Keratinocyte (primary cell): ENCODE measurements at regions not wholly inside any gene's neighbourhood (a gene's known extent, or its start where the extent isn't known, plus 50 kb on each side); places are given as distances from the start of the nearest gene placed in this dataset.

ENCODE experiments used
- DNase-seq: peaks from one replicate; pipeline ENCODE4 v3.0.0-alpha.2; 2011; ENCODE audit warnings: low read depth, missing footprints, low spot score
- FAIRE-seq: peaks from 2 replicates; lab custom pipeline; 2011; peaks lifted over from hg19 to GRCh38; lab: Jason Lieb, UNC
- H2AFZ ChIP-seq: 2 replicates; pipeline ENCODE4 v1.6.0; 2012; ENCODE audit warnings: low read length, control low read depth, inconsistent platforms; ENCODE audit not compliant: control insufficient read depth
- H3K27ac ChIP-seq: 2 replicates; pipeline ENCODE4 v1.5.1; 2011; ENCODE audit warnings: low read length; ENCODE audit not compliant: control insufficient read depth, insufficient read depth
- H3K27me3 ChIP-seq: 3 replicates; pipeline ENCODE4 v1.6.0; 2011; ENCODE audit warnings: low read length; ENCODE audit not compliant: control insufficient read depth, insufficient read depth; ENCODE audit errors: extremely low read depth
- H3K36me3 ChIP-seq, 2 experiments: 2 replicates in 1 of 2; 3 replicates in 1 of 2; pipeline ENCODE4 v1.5.1; 2011; ENCODE audit warnings: low read length in 2 of 2, mild to moderate bottlenecking in 1 of 2; ENCODE audit not compliant: control insufficient read depth in 2 of 2, insufficient read depth in 2 of 2; ENCODE audit errors: extremely low read depth in 1 of 2
- H3K4me1 ChIP-seq: 3 replicates; pipeline ENCODE4 v1.5.1; 2011; ENCODE audit warnings: low read length; ENCODE audit not compliant: control insufficient read depth, insufficient read depth; ENCODE audit errors: extremely low read depth
- H3K4me2 ChIP-seq: 3 replicates; pipeline ENCODE4 v1.6.0; 2011; ENCODE audit warnings: low read depth, low read length; ENCODE audit not compliant: control insufficient read depth, insufficient read depth; ENCODE audit errors: extremely low read depth
- H3K4me3 ChIP-seq, 3 experiments: fragments of 200-600 bp in 1 of 3; sonication (generic) in 1 of 3; 2 replicates in 2 of 3; 3 replicates in 1 of 3; pipeline ENCODE4 v1.5.1; 2011 to 2016; ENCODE audit warnings: low read length in 3 of 3, mild to moderate bottlenecking in 3 of 3, control low read depth in 2 of 3, inconsistent platforms in 1 of 3, low read depth in 1 of 3, mixed read lengths in 1 of 3, mixed run types in 1 of 3, moderate library complexity in 1 of 3; ENCODE audit not compliant: control insufficient read depth in 2 of 3, insufficient read depth in 2 of 3; ENCODE audit errors: extremely low read depth in 1 of 3
- H3K79me2 ChIP-seq: 2 replicates; pipeline ENCODE4 v1.6.0; 2012; ENCODE audit warnings: low read length; ENCODE audit not compliant: control insufficient read depth, insufficient read depth
- H3K9ac ChIP-seq: 3 replicates; pipeline ENCODE4 v1.6.0; 2011; ENCODE audit warnings: low read length; ENCODE audit not compliant: control insufficient read depth, insufficient read depth; ENCODE audit errors: extremely low read depth
- H3K9me1 ChIP-seq: 3 replicates; pipeline ENCODE4 v1.6.0; 2011; ENCODE audit warnings: low read length; ENCODE audit not compliant: control insufficient read depth, insufficient read depth; ENCODE audit errors: extremely low read depth
- H3K9me3 ChIP-seq: 2 replicates; pipeline ENCODE4 v1.5.1; 2012; ENCODE audit warnings: low read depth, low read length; ENCODE audit not compliant: control insufficient read depth
- H4K20me1 ChIP-seq: 3 replicates; pipeline ENCODE4 v1.6.0; 2011; ENCODE audit warnings: low read length; ENCODE audit not compliant: control insufficient read depth, insufficient read depth; ENCODE audit errors: extremely low read depth
- CTCF ChIP-seq, 3 experiments: IDR thresholded peaks in 1 of 3; conservative IDR thresholded peaks in 1 of 3; optimal IDR thresholded peaks in 1 of 3; 2 replicates in 2 of 3; 3 replicates in 1 of 3; pipeline versions ENCODE3 to v1.5.1; 2011; ENCODE audit warnings: low read length in 3 of 3, mild to moderate bottlenecking in 3 of 3, moderate library complexity in 2 of 3, control low read depth in 1 of 3, inconsistent platforms in 1 of 3; ENCODE audit not compliant: insufficient read depth in 2 of 3; ENCODE audit errors: extremely low read depth in 1 of 3
- EZH2 ChIP-seq: IDR thresholded peaks from one replicate; pipeline ENCODE4 v1.6.1; 2012; ENCODE audit warnings: inconsistent platforms, mild to moderate bottlenecking, low read length, moderate library complexity
- dilution Hi-C: fragments of 300-500 bp; cut with MboI; formaldehyde crosslinking; loops from one replicate; pipeline ENCODE4 v1.7.0; 2020; ENCODE audit warnings: low sequenced_read_pairs; ENCODE audit not compliant: extremely low pct_ligation_motif_present

GRCh38 chr1:38153066-38153777 lies 106.6 kb upstream of the POU3F1 start:
- H3K4me3 ChIP-seq: no peak overlapping the region
- no peaks in the 10 kb centered on the region for H3K9me3 ChIP-seq
- H3K4me2 ChIP-seq: no peak overlapping the region
- H3K27ac ChIP-seq: no peak overlapping the region
- no peak overlapping the region for H2AFZ ChIP-seq
- no peaks in the 10 kb centered on the region for H3K4me1 ChIP-seq
- H4K20me1 ChIP-seq: no peaks in the 10 kb centered on the region
- no peaks in the 10 kb centered on the region for H3K27me3 ChIP-seq
- no peak overlapping the region for H3K9ac ChIP-seq
- no peaks in the 10 kb centered on the region for H3K79me2 ChIP-seq
- dilution Hi-C loops: no loop called here
- TF ChIP-seq CTCF (optimal IDR thresholded peaks at IDR 0.05 in 1 of 3, IDR thresholded peaks at IDR 0.05 in 1 of 3, conservative IDR thresholded peaks at IDR 0.05 in 1 of 3; ENCODE audit: extremely low read depth in 1 of 3, insufficient read depth in 2 of 3, low read length in 3 of 3) (no peak), EZH2 (no peak)
- no peaks in the 10 kb centered on the region for H3K9me1 ChIP-seq
- no peaks in the 10 kb centered on the region for H3K36me3 ChIP-seq
- no peak for FAIRE-seq
- DNase-seq: no peak

GRCh38 chr1:38152351-38153065 lies 105.9 kb upstream of the POU3F1 start:
- Histone ChIP-seq H3K27me3 (no peaks in the 10 kb centered on the region), H3K4me1 (no peaks in the 10 kb centered on the region), H3K36me3 (no peaks in the 10 kb centered on the region), H3K9me3 (no peaks in the 10 kb centered on the region), H4K20me1 (no peaks in the 10 kb centered on the region), H3K27ac (no peak overlapping the region), H3K4me2 (no peak overlapping the region), H3K9ac (no peak overlapping the region), H2AFZ (no peak overlapping the region), H3K9me1 (no peaks in the 10 kb centered on the region), H3K4me3 (no peak overlapping the region), H3K79me2 (no peaks in the 10 kb centered on the region)
- dilution Hi-C loops: no loop called here
- DNase-seq (no peak), FAIRE-seq (no peak)
- TF ChIP-seq CTCF (optimal IDR thresholded peaks at IDR 0.05 in 1 of 3, IDR thresholded peaks at IDR 0.05 in 1 of 3, conservative IDR thresholded peaks at IDR 0.05 in 1 of 3; ENCODE audit: extremely low read depth in 1 of 3, insufficient read depth in 2 of 3, low read length in 3 of 3): peak; percentile 33 to 53 (median 47)
- no peak for TF ChIP-seq EZH2
